SK-N-SH (cell line): ENCODE measurements at regions not wholly inside any gene's neighbourhood (a gene's known extent, or its start where the extent isn't known, plus 50 kb on each side); places are given as distances from the start of the nearest gene placed in this dataset.

ENCODE experiments used
- ELF1 ChIP-seq: IDR thresholded peaks from 2 replicates; pipeline ENCODE4 v1.4.0; 2012
- EZH2phosphoT487 ChIP-seq: fragments of 200-600 bp; sonication (generic); IDR thresholded peaks from 2 replicates; pipeline ENCODE4 v1.6.1; 2017; ENCODE audit warnings: low read depth, mixed run types, mild to moderate bottlenecking, antibody characterized with exemption, moderate library complexity, borderline replicate concordance
- FOXJ3 ChIP-seq: sonication (generic); formaldehyde crosslinking; IDR thresholded peaks from 2 replicates; pipeline ENCODE4 v1.5.1; 2020; ENCODE audit warnings: mild to moderate bottlenecking, missing genetic modification reagents
- GABPA ChIP-seq: IDR thresholded peaks from 2 replicates; pipeline ENCODE4 v1.4.0; 2012; ENCODE audit warnings: low read depth, mild to moderate bottlenecking
- NRF1 ChIP-seq: IDR thresholded peaks from 2 replicates; pipeline ENCODE4 v1.6.1; 2012; ENCODE audit warnings: low read depth, mild to moderate bottlenecking, low read length
- POLR2AphosphoS5 ChIP-seq: IDR thresholded peaks from 2 replicates; pipeline ENCODE4 v1.6.1; 2012; ENCODE audit warnings: low read depth, low read length
- RCOR1 ChIP-seq: fragments of 150-350 bp; IDR thresholded peaks from 2 replicates; pipeline ENCODE4 v1.6.1; 2017; ENCODE audit warnings: antibody characterized with exemption, low read length
- TAF1 ChIP-seq: IDR thresholded peaks from 2 replicates; pipeline ENCODE4 v1.6.1; 2012; ENCODE audit warnings: low read depth, mild to moderate bottlenecking, low read length, moderate library complexity, borderline replicate concordance
- YY1 ChIP-seq: IDR thresholded peaks from 2 replicates; pipeline ENCODE4 v1.4.0; 2012; ENCODE audit warnings: low read depth, mild to moderate bottlenecking
- TF ChIP-seq, protein P1 (sequence below): fragments of 200-600 bp; sonication (generic); IDR thresholded peaks from 2 replicates; pipeline ENCODE4 v1.6.1; 2017; ENCODE audit warnings: antibody characterized with exemption, mild to moderate bottlenecking, moderate library complexity
- TF ChIP-seq, protein P2 (sequence below): IDR thresholded peaks from 2 replicates; pipeline ENCODE4 v1.4.0; 2012; ENCODE audit warnings: low read depth, borderline replicate concordance

DNA sequence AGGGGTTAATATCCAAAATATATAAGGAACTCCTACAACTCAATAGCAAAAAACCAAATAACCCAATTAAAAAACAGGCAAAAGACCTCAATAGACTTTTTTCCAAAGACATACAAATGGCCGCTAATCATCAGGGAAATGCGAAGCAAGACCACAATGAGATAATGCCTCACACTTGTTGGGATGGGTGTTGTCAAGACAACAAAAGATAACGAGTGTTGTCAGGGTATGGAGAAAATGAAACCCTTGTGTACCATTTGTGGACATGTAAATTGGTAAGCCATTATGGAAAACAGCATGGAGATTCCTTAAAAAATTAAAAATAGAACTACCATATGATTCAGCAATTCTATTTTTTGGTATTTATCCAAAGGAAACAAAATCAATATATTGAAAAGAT is 620.2 kb downstream of the ACTL7B start:
- TF ChIP-seq, protein P1, sequence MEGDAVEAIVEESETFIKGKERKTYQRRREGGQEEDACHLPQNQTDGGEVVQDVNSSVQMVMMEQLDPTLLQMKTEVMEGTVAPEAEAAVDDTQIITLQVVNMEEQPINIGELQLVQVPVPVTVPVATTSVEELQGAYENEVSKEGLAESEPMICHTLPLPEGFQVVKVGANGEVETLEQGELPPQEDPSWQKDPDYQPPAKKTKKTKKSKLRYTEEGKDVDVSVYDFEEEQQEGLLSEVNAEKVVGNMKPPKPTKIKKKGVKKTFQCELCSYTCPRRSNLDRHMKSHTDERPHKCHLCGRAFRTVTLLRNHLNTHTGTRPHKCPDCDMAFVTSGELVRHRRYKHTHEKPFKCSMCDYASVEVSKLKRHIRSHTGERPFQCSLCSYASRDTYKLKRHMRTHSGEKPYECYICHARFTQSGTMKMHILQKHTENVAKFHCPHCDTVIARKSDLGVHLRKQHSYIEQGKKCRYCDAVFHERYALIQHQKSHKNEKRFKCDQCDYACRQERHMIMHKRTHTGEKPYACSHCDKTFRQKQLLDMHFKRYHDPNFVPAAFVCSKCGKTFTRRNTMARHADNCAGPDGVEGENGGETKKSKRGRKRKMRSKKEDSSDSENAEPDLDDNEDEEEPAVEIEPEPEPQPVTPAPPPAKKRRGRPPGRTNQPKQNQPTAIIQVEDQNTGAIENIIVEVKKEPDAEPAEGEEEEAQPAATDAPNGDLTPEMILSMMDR: no peak
- TF ChIP-seq ELF1 (no peak), NRF1 (no peak), TAF1 (no peak), GABPA (no peak), RCOR1 (no peak), POLR2AphosphoS5 (no peak), EZH2phosphoT487 (no peak), YY1 (no peak), FOXJ3 (CRISPR knock-in tag) (no peak)
- TF ChIP-seq, protein P2, sequence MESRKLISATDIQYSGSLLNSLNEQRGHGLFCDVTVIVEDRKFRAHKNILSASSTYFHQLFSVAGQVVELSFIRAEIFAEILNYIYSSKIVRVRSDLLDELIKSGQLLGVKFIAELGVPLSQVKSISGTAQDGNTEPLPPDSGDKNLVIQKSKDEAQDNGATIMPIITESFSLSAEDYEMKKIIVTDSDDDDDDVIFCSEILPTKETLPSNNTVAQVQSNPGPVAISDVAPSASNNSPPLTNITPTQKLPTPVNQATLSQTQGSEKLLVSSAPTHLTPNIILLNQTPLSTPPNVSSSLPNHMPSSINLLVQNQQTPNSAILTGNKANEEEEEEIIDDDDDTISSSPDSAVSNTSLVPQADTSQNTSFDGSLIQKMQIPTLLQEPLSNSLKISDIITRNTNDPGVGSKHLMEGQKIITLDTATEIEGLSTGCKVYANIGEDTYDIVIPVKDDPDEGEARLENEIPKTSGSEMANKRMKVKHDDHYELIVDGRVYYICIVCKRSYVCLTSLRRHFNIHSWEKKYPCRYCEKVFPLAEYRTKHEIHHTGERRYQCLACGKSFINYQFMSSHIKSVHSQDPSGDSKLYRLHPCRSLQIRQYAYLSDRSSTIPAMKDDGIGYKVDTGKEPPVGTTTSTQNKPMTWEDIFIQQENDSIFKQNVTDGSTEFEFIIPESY: no peak
